Left hindlimb (tissue), 1 donor: ENCODE measurements at regions not wholly inside any gene's neighbourhood (a gene's known extent, or its start where the extent isn't known, plus 50 kb on each side); places are given as distances from the start of the nearest gene placed in this dataset.

Experiments used
- DNase-seq: peaks from one replicate; pipeline ENCODE4 v3.0.0-alpha.2; 2018

DNA sequence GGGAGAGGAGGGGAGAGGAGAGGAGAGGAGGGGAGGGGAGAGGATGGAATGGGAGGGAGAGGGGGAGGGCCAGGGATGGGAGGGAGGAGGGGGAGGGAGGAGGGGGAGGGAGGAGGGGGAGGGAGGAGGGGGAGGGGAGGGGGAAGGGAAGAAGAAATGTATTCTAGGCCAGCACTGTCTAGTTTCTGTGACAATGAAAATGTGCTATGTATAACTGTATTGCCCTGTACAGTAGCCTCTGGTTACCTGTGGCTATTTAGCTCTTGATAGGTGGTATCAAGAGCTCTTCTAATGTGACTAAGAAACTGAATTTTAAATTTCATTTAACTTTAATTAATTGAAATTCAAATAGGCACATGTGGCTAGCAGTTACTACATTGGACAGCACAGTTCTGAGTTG lies 143.1 kb downstream of the BTC start:
- no peak for DNase-seq

DNA sequence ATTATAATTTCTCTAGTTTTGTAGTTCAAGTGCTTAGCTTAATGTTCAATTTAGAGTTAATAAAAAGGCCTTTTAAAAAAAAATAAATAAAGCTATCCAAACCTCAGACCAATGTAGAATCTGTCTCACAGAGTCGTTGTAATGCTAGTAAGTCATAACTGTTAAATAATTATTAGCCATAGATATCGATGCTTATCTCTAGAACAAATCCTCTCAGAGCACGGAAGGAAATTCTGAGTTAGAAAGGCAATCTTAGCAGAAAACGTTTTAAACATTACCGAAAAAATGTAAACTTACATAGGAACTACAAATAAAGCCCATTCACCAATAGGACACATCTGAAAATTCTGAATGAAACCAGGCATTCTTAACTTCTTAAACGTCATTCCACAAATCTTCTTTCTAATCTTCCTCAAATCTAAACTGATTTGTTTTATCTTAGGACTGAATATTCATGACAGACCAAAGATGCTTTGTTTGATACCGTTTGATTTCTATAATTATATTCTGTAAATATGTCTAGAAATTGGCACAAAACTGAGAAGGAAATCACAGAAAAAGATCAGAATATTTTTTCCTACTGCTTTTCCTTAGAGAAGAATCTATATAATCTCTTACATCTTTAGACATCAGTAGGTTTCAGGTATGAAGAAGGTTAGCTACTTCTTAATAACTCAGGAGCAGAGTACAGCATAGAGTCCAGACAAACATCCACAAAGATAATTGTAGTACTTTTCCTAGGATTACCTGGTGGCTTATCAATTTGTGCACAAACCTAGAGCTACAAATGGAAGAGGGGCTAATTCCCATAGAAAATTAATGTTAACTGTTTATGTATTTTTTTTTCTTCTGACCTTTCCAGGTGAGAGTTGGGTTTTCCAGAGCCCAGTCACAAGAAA lies 140.7 kb downstream of the BTC start:
- DNase-seq = no peak

- DNase-seq = no peak
Measured at GRCh38 chr4:74654230-74654681, 140.1 kb downstream of the BTC start.

GRCh38 chr4:74656596-74656995 lies 137.7 kb downstream of the BTC start:
- no peak for DNase-seq

DNA sequence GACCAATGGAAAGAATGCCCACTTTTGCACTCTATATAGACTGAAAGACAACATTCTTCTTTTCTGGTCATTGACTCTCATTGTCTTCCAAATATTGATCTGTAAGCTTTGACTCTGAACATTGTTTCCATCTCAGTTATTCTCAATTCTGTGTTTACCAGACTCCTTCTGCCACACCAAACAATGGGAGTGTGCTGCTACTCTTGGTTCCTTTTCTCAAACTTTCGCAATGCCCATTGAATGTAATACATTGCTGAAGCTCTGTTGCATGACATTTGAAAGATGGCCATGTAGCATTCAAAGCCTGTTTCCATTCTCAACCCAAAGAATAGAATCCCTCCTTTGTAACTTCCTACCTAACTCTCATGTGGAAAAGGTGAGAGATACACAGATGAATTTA lies 136.2 kb downstream of the BTC start:
- no peak for DNase-seq

DNA sequence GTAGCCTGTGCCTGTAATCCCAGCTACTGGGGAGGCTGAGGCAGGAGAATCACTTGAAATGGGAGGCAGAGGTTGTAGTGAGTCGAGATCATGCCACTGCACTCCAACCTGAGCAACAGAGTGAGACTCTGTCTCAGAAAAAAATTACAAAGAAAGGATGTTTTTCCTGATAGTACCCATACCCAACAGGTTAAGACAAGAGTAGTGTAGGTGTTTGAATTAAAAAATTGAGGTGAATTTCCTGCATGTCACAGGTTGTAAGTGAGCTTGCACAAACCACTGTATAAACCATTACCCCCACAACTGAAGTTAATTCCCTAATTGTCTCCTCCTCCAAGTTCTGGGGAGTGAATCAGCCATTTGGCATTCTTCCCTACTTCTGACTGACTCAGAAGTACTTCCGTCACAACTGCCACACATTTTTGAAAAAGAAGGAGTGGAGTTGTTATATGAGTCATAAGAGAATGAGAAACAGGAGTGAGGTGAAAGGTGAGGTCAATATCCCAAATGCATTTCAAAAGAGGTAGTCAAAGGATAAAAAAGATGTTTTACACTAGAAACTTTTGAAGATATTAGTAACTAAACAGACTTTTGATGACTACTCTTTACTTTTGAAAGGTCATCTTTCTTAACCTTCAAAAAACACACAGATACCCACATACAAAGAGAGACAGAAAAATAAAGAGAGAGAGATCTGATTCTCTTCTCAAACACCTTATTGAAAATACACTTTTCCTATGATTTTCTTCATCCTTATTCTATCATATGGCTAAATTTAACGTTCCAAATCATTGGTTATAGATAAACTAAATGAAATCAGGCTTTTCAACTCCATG lies 134.5 kb downstream of the BTC start:
- DNase-seq = no peak

DNA sequence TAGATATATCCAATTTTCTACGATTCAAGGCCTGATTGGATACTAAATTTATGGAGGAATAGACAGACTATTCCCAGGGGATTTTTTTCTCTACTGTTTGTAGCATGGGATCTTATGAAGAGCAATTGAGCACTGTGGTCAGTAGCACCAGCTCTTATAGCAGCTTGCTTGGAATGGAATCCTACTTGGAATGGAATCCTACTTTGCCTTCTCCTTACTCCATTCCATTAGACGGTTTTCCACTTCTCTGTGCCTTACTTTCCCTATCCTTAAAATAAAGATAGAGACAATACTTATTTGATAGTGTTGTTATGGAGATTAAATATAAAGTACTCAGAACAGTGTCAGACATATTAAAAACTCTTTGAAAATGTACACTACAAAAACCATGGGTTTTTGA lies 133.5 kb downstream of the BTC start:
- no peak for DNase-seq

DNA sequence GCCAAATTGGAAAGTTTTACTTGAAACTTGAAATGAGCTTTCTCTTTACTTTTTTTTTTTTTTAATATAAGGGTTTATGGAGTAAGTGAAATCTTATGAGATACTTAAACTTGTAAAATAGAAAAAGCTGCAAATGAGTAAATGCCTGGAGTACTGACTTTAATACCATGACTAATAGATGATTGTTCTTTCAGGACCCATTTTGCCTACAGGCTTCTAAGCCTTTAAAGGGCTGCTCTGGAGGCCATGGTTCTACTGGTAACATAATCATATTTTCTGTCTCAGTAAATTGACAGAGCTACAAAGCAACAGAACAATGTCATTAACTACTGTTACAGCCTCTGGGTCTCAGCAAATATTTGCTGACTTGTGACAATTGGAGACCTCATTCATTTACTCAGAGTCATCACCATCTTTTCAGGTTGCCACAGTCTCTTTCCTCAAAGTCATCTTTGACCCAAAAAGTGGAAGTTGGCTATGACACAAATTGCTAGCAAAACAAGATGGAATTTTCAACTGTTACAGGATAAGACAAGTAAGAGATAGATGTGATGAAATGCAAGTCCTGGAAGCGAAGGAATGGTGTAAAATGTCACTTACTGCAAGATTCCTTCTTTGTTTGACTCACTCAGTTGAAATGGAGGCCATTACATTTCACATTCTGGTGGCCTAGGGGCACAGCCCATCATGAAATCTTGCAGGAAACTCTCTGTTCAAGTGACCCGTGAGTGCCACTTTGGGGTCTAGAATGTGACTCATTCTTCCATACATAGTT lies 132.7 kb downstream of the BTC start:
- DNase-seq = no peak

- no peak for DNase-seq
Measured at GRCh38 chr4:74663631-74664030, 130.7 kb downstream of the BTC start.

DNA sequence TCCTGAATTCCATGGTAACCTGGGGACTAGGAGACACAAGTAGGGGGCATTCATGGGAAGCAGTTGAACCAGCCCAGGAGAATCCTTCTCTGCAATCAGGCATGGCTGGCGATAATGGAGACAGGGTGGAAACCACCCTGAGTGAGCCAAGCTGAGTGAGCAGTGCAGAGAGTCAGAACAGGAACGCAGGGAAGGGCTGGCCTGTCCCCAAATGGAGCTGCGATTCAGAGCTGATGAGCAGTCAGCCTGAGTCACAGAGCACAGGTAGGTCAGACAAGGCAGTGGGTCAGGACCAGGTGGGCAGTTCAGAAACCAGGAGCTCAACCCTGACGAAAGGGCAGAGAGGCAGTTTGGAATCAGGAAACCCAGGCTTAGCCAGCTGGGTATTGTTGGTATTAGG lies 129.0 kb downstream of the BTC start:
- DNase-seq = no peak

DNA sequence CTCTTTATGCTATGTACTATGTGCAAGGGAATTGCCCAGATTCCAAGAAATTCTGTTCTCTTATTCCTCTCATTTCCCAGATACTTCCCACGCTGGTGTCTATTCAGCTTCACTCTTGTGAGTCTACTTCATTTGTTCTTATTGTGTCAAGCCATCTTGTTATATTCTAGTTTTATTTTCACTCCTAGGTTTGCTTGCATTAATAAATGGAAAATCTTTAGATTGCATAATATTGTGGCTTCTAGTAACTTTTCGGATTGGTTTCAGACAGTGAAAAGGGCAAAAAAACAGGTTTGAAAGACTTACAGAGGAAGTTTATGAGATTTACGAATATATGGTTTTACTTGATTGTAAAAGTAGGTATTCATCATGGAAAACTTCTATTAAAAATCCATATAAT lies 128.4 kb downstream of the BTC start:
- no peak for DNase-seq

DNA sequence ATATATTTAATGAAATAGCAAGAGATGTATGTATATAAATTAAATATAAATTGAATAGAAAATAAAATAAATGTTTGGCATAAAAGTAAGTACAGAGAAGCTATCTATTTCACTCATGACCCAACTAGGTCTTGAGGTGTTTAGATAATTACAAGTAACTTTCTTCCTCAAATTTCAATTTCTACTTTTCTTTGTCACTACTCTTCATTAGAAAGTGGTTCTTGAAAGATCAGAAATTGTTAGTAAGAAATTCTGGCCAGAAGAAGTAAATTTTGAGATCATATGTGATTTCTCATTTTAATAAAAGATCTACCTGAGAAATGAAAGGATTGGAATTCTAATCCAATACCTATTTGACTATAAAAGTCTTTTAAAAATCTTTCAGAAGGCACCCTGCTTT lies 126.9 kb downstream of the BTC start:
- DNase-seq = no peak

DNA sequence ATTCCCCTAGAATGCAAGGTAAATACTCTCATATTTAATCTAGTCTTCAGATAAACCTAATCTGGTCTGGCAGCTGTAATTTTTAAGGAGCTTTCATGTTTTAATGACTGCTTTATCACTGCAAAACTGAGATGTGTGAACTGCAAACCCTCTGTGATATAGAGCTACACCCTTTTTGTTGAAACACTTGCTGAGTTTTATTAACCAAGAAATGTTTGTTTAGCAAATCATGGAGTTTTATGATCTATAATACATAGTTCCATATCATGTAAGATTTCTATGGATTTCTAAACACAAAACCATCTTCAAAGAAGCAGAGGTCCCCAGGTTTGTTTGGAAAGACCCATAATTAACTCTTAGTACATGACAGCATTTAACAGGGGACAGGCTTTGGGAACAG lies 126.4 kb downstream of the BTC start:
- no peak for DNase-seq

- DNase-seq = no peak
Measured at GRCh38 chr4:74669702-74670101, 124.6 kb downstream of the BTC start.

DNA sequence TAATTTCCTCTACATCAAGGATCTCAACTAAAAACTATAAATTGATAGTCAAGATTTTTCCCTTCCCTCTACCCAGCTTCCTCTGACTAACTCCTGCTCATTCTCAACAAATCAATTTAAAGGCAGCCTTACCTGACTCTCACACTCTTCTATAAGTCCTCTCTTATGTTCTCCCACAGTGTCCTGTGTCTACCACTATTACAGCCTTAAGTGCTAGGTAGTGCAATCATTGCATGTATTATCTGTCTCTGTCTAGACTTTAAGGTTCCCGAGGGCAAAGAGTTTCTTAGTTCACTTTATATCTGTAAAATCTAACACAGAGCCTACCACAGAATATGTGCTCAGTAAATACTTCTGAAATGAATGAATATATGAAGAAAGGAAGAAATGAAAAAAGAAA lies 123.7 kb downstream of the BTC start:
- DNase-seq = no peak

GRCh38 chr4:74671080-74671698 lies 123.1 kb downstream of the BTC start:
- DNase-seq = no peak

DNA sequence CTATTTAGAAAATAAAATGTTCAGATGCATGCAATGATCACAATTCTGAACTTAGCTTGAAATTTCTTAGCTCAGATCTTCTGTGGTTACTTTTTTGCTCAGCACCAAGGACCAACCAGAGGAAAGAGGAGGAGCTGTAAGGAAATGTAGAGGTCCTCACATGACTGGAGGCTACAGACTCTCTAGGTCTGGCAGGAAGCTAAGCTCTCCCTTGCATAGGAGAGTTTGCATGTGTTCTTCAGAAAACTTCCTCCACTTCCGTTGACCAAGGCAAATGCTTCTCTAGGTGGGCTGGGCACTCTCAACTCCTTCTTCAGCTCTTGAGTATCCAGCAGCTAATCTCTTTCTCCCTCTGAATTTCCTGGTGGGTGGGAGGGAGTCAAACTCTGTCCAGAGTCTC lies 119.6 kb downstream of the BTC start:
- no peak for DNase-seq

- DNase-seq = no peak
Measured at GRCh38 chr4:74675673-74676279, 118.5 kb downstream of the BTC start.

GRCh38 chr4:74682567-74683359 lies 111.6 kb downstream of the BTC start:
- no peak for DNase-seq

GRCh38 chr4:74692972-74693371 lies 101.4 kb downstream of the BTC start:
- no peak for DNase-seq
